K562 (cell line): ENCODE measurements at regions not wholly inside any gene's neighbourhood (a gene's known extent, or its start where the extent isn't known, plus 50 kb on each side); places are given as distances from the start of the nearest gene placed in this dataset.

Experiments
- ATAC-seq: fragments of 200-7000 bp; cut with Tn5 transposase; 3 replicates; pipeline ENCODE4 v1.9.1; 2020; ENCODE audit warnings: moderate library complexity
- BruUV-seq: library from RNA; stranded (reverse); fragments of 400-500 nt; replicated peaks from 2 replicates; lab custom pipeline; 2021; lab: Mats Ljungman, UMichigan
- CTCF ChIA-PET: fragments of 300-600 bp; formaldehyde crosslinking; extraction: SDS; loops from one replicate; lab custom pipeline; 2021; ENCODE audit warnings: low intra/inter-chr PET ratio; lab: Yijun Ruan, JAX
- POLR2A ChIA-PET: fragments of 300-600, 350-650 bp; sonication (Branson Sonifier 250); formaldehyde crosslinking; extraction: SDS; loops from one replicate; lab custom pipeline; 2021; ENCODE audit warnings: antibody characterized with exemption, inconsistent platforms; lab: Yijun Ruan, JAX
- DNase-seq, 4 experiments: peaks; one replicate each; pipeline versions ENCODE4 v3.0.0 to v3.0.0-alpha.2; 2011 to 2018; ENCODE audit warnings: low spot score in 3 of 4, mixed read lengths in 3 of 4; ENCODE audit errors: extremely low read depth in 1 of 4
- FAIRE-seq: peaks from 2 replicates; lab custom pipeline; 2011; peaks lifted over from hg19 to GRCh38; lab: Jason Lieb, UNC
- H2AFZ ChIP-seq: 2 replicates; pipeline ENCODE4 v1.6.0; 2011; ENCODE audit warnings: low read depth, low read length, control low read depth, inconsistent platforms
- H3K27ac ChIP-seq: fragments of 200-600 bp; 3 replicates; pipeline ENCODE4 v1.8.0; 2011; ENCODE audit warnings: low read depth, mild to moderate bottlenecking, control low read depth, inconsistent platforms, low read length, moderate library complexity, mixed read lengths; ENCODE audit errors: extremely low read depth
- H3K27me3 ChIP-seq, 2 experiments: fragments of 300-600 bp in 1 of 2; 2 replicates in 1 of 2; 3 replicates in 1 of 2; pipeline versions ENCODE4 v1.6.0 to v1.8.0; 2011; ENCODE audit warnings: inconsistent platforms in 2 of 2, low read length in 2 of 2, mild to moderate bottlenecking in 1 of 2, mixed read lengths in 1 of 2, moderate library complexity in 1 of 2; ENCODE audit not compliant: control insufficient read depth in 2 of 2, insufficient read depth in 2 of 2
- H3K36me3 ChIP-seq: fragments of 300-600 bp; 3 replicates; pipeline ENCODE4 v1.8.0; 2011; ENCODE audit warnings: mild to moderate bottlenecking, low read length, inconsistent platforms; ENCODE audit not compliant: control insufficient read depth, insufficient read depth
- H3K4me1 ChIP-seq, 2 experiments: fragments of 200-600 bp in 1 of 2; replicated peaks in 1 of 2; 2 replicates in 1 of 2; 3 replicates in 1 of 2; pipeline versions ENCODE4 v1.5.1 to v1.8.0; 2011; ENCODE audit warnings: inconsistent platforms in 2 of 2, low read length in 2 of 2, mild to moderate bottlenecking in 1 of 2, mixed read lengths in 1 of 2, moderate library complexity in 1 of 2; ENCODE audit not compliant: control insufficient read depth in 2 of 2, insufficient read depth in 2 of 2
- H3K4me2 ChIP-seq: 2 replicates; pipeline ENCODE4 v1.6.1; 2011; ENCODE audit warnings: low read length, control low read depth, inconsistent platforms, mixed read lengths; ENCODE audit not compliant: insufficient read depth
- H3K4me3 ChIP-seq: fragments of 200-600 bp; sonication (generic), shearing (Covaris generic); 2 replicates; pipeline ENCODE4 v1.5.1; 2016; ENCODE audit warnings: control low read depth, inconsistent platforms
- H3K79me2 ChIP-seq: fragments of 200-600 bp; 3 replicates; pipeline ENCODE4 v1.8.0; 2011; ENCODE audit warnings: low read length, inconsistent platforms; ENCODE audit not compliant: control insufficient read depth, insufficient read depth
- H3K9ac ChIP-seq, 2 experiments: 2 replicates each; pipeline versions ENCODE4 v1.6.0 to v1.6.1; 2011; ENCODE audit warnings: low read depth in 2 of 2, low read length in 2 of 2, control low read depth in 1 of 2, inconsistent platforms in 1 of 2, mild to moderate bottlenecking in 1 of 2, mixed read lengths in 1 of 2; ENCODE audit not compliant: insufficient read depth in 1 of 2
- H3K9me1 ChIP-seq: one replicate; pipeline ENCODE4 v1.6.0; 2011; ENCODE audit warnings: inconsistent platforms, mild to moderate bottlenecking, low read length, moderate library complexity; ENCODE audit not compliant: control insufficient read depth, insufficient read depth
- H3K9me3 ChIP-seq: replicated peaks from 2 replicates; pipeline ENCODE4 v1.5.1; 2011; ENCODE audit warnings: low read depth, low read length, inconsistent platforms; ENCODE audit not compliant: control insufficient read depth, insufficient read depth
- H4K20me1 ChIP-seq: replicated peaks from 2 replicates; pipeline ENCODE4 v1.6.1; 2011; ENCODE audit warnings: low read length, inconsistent platforms, mixed read lengths; ENCODE audit not compliant: control insufficient read depth, insufficient read depth
- ATF3 ChIP-seq, 2 experiments: fragments of 450-650 bp in 1 of 2; sonication (generic) in 1 of 2; formaldehyde crosslinking in 1 of 2; IDR thresholded peaks in 1 of 2; conservative IDR thresholded peaks in 1 of 2; 2 replicates each; pipeline versions ENCODE4 v1.6.1 to v1.8.1; 2016 to 2023; ENCODE audit warnings: mild to moderate bottlenecking in 2 of 2, moderate library complexity in 2 of 2, inconsistent platforms in 1 of 2, missing genetic modification reagents in 1 of 2
- JUN ChIP-seq, 2 experiments: sonication (generic) in 1 of 2; formaldehyde crosslinking in 1 of 2; IDR thresholded peaks; 2 replicates each; pipeline versions ENCODE4 v1.6.1 to v1.8.0; 2012 to 2022; ENCODE audit warnings: borderline replicate concordance in 2 of 2, mild to moderate bottlenecking in 2 of 2, improper control_type of control experiment in 1 of 2, low read depth in 1 of 2, low read length in 1 of 2, missing genetic modification reagents in 1 of 2
- MNT ChIP-seq, 2 experiments: fragments of 450-650 bp; conservative IDR thresholded peaks; 2 replicates each; pipeline ENCODE4 v1.6.1; 2017; ENCODE audit warnings: mild to moderate bottlenecking in 2 of 2, moderate library complexity in 2 of 2
- TCF7 ChIP-seq: sonication (generic); IDR thresholded peaks from 2 replicates; pipeline ENCODE4 v1.6.1; 2016; ENCODE audit warnings: antibody characterized with exemption, borderline replicate concordance
- WGBS: fragments of 100-300 bp; shearing (Covaris generic); methylation state at CpG from one replicate; pipeline ENCODE4 v1.1.6; 2016; ENCODE audit warnings: low coverage, mixed read lengths; ENCODE audit not compliant: insufficient coverage; ENCODE audit errors: missing lambda C conversion rate; 5-methylcytosine and 5-hydroxymethylcytosine counted together
- in situ Hi-C: fragments of 300-500 bp; cut with MboI; formaldehyde crosslinking; loops from 4 replicates; pipeline ENCODE4 v1.15.0; 2018; ENCODE audit warnings: inconsistent platforms, mixed read lengths
- intact Hi-C: fragments of 100-400 bp; cut with micrococcal nuclease; formaldehyde crosslinking; loops from 2 replicates; pipeline ENCODE4 v1.14.2; 2022
- TF ChIP-seq, protein P1 (sequence below): fragments of 250-450 bp; sonication (Bioruptor Pico); IDR thresholded peaks from 2 replicates; pipeline ENCODE4 v1.8.0; 2022; ENCODE audit warnings: moderate library complexity, mild to moderate bottlenecking, inconsistent platforms

DNA sequence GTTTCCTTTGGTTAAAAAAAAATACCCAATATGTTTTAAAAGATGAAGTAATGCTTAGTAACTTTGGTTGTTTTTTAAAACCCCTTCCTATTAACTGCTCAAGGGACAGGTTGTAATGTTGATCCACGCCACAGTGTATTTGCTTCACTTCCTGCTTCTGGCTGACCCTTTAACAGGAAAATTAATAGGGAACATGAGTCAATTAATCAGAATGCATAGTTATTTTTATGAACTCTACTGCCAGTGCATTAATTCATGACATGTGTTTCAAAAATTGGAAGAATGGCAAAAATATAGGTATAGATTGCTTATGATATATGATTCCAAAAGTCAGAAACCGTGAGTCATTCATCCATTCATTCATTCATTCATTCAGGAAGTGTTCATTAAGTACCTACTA, 204.8 kb downstream of the SETD4 start:
- Histone ChIP-seq H3K36me3 (no peaks in the 10 kb centered on the region), H3K27ac (no peak overlapping the region), H3K79me2 (no peaks in the 10 kb centered on the region), H2AFZ (no peak overlapping the region), H4K20me1 (no peaks in the 10 kb centered on the region), H3K9me1 (no peaks in the 10 kb centered on the region), H3K4me2 (no peak overlapping the region), H3K9me3 (no peaks in the 10 kb centered on the region), H3K4me3 (no peak overlapping the region), H3K9ac (no peak overlapping the region), H3K4me1 (no peaks in the 10 kb centered on the region), H3K27me3 (peaks cover 19 to 26% of the 10 kb centered on the region in 2 experiments; a peak in 4 of 5 replicates)
- intact Hi-C loops = no loop called here
- 0% methylated on average over 2 of the region's 2 CpGs for WGBS
- ChIA-PET POLR2A (no interaction called here), CTCF (no interaction called here)
- no peak for FAIRE-seq
- TF ChIP-seq MNT (conservative IDR thresholded peaks at IDR 0.05) = no peak
- TF ChIP-seq, protein P1, sequence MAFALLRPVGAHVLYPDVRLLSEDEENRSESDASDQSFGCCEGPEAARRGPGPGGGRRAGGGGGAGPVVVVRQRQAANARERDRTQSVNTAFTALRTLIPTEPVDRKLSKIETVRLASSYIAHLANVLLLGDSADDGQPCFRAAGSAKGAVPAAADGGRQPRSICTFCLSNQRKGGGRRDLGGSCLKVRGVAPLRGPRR = no peak
- ATAC-seq = no peak
- no peak for DNase-seq
- BruUV-seq = no TSS peak
- in situ Hi-C loops = no loop called here

DNA sequence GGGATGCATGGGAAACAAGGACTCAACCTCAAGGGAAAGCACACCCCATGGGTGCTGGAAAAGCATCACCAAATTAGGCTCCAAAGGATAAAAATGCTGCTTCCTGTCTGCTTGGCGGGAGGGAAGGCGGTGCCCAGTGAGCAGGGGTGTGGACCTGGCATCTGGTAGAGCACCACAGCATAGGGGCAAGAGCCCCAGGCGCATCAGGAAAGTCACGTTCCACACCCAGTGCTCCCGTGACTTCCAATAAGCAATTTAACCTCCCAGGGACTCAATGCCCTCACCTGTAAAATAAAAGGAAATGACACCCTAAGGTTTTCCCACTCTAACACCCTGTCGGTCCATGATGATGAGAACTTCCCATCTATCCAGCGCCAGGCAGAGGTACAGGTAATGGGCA, 206.0 kb downstream of the SETD4 start:
- Histone ChIP-seq H3K27me3 (peaks cover 23 to 28% of the 10 kb centered on the region in 2 experiments; a peak in 4 of 5 replicates), H4K20me1 (no peaks in the 10 kb centered on the region), H2AFZ (no peak overlapping the region), H3K4me1 (no peaks in the 10 kb centered on the region), H3K4me2 (no peak overlapping the region)
- FAIRE-seq = no peak
- 0% methylated on average over 7 of the region's 7 CpGs for WGBS
- in situ Hi-C loops = no loop called here
- CTCF ChIA-PET = no interaction called here
- ATAC-seq = no peak
- DNase-seq = no peak
- no peak for TF ChIP-seq JUN (IDR thresholded peaks at IDR 0.05; ENCODE audit: borderline replicate concordance, low read depth, low read length)
- no peak for TF ChIP-seq JUN (CRISPR knock-in tag; IDR thresholded peaks at IDR 0.05; ENCODE audit: borderline replicate concordance)
- TF ChIP-seq ATF3 (IDR thresholded peaks at IDR 0.05) = no peak
- no peak for TF ChIP-seq ATF3 (CRISPR knock-in tag; conservative IDR thresholded peaks at IDR 0.05)
- no peak for TF ChIP-seq TCF7
- TF ChIP-seq, all 486 proteins: peak for 0
- Histone ChIP-seq H3K9me1 (no peaks in the 10 kb centered on the region), H3K79me2 (no peaks in the 10 kb centered on the region), H3K9me3 (no peaks in the 10 kb centered on the region), H3K36me3 (no peaks in the 10 kb centered on the region), H3K9ac (no peak overlapping the region), H3K4me3 (no peak overlapping the region), H3K27ac (no peak overlapping the region)
- no TSS peak for BruUV-seq
- intact Hi-C loops = no loop called here
- POLR2A ChIA-PET = no interaction called here
